ENCODE measurements at regions not wholly inside any gene's neighbourhood (a gene's known extent, or its start where the extent isn't known, plus 50 kb on each side); places are given as distances from the start of the nearest gene placed in this dataset.

- no peaks in the 10 kb centered on the region for H3K4me1 ChIP-seq (ENCODE audit: insufficient read depth, low read length, poor library complexity, severe bottlenecking)
- CTCF ChIA-PET (ENCODE audit: unreplicated experiment) = no interaction called here
- H3K79me2 ChIP-seq (ENCODE audit: insufficient read depth, low read depth, low read length) = no peaks in the 10 kb centered on the region
- TF ChIP-seq EZH2phosphoT487 (IDR thresholded peaks at IDR 0.05; ENCODE audit: borderline replicate concordance, low read depth, low read length) (no peak), CTCF (conservative IDR thresholded peaks at IDR 0.05; ENCODE audit: low read length) (no peak)
- POLR2A ChIA-PET = no interaction called here
- H3K36me3 ChIP-seq (ENCODE audit: insufficient read depth, low read length) = no peaks in the 10 kb centered on the region
- no peak overlapping the region for H2AFZ ChIP-seq (ENCODE audit: low read length)
- no peaks in the 10 kb centered on the region for H4K20me1 ChIP-seq (ENCODE audit: insufficient read depth, low read length)
- DNase-seq (ENCODE audit: low spot score) = no peak
- H3K4me3 ChIP-seq (ENCODE audit: low read depth, low read length, poor library complexity, severe bottlenecking) = no peak overlapping the region
- H3K9me2 ChIP-seq (ENCODE audit: insufficient read depth, low read length) = no peaks in the 10 kb centered on the region
- no peaks in the 10 kb centered on the region for H3K9me3 ChIP-seq (ENCODE audit: low read length)
- H3K4me2 ChIP-seq (ENCODE audit: low read length) = no peak overlapping the region
- no TSS peak for BruUV-seq (replicated peaks)
- H3K27ac ChIP-seq (ENCODE audit: low read depth, low read length, poor library complexity, severe bottlenecking) = no peak overlapping the region
- intact Hi-C loops (cut with micrococcal nuclease; ENCODE audit: unreplicated experiment) = no loop called here
Measured at GRCh38 chr10:113292743-113293142, 260.1 kb upstream of the HABP2 start.

DNA sequence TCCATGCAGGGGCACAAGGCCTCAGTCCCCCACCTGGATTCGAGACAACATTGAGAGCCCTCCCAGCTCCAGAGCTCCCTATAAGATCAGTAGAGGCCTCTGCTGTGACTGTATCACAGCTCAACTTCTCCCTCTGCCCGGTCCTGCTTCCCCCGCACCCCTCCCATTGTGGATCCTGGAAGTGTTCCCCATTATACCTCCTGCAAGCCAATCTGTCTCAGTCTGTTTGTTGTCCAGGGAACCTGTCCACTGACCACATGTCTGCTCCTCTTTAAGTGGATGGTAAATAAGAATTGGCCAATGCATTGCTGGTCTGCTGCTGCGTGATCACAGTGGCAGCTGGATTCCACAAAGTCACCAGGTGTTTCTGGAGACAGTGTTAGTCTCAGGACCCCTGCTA lies 259.7 kb upstream of the HABP2 start:
- Histone ChIP-seq H3K36me3 (ENCODE audit: insufficient read depth, low read length) (no peaks in the 10 kb centered on the region), H3K9me2 (ENCODE audit: insufficient read depth, low read length) (no peaks in the 10 kb centered on the region)

DNA sequence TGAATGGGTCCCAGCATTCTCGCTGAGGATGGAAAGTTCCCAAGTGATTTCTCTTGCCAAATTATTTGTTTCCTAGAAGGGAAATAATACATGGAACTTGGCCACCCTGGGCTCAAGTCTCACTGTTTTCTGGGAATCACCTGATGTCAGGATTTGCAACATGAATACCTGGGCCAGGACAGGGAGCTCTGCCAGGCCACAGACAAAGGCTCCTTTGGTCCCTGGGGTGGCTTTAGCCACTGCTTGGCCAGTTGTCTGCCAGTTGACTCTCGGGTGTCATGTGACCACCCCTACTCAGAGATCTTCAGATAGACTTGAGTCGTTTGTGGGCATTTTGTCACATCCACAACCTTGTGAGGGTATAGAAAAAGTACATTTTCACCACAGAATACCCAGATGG lies 258.0 kb upstream of the HABP2 start:
- DNase-seq (ENCODE audit: low spot score) = no peak
- Histone ChIP-seq H3K4me3 (ENCODE audit: low read depth, low read length, poor library complexity, severe bottlenecking) (no peak overlapping the region), H3K79me2 (ENCODE audit: insufficient read depth, low read depth, low read length) (no peaks in the 10 kb centered on the region), H3K36me3 (ENCODE audit: insufficient read depth, low read length) (no peaks in the 10 kb centered on the region), H2AFZ (ENCODE audit: low read length) (no peak overlapping the region), H3K9me3 (ENCODE audit: low read length) (no peaks in the 10 kb centered on the region), H3K27ac (ENCODE audit: low read depth, low read length, poor library complexity, severe bottlenecking) (no peak overlapping the region), H4K20me1 (ENCODE audit: insufficient read depth, low read length) (no peaks in the 10 kb centered on the region), H3K9me2 (ENCODE audit: insufficient read depth, low read length) (no peaks in the 10 kb centered on the region), H3K4me2 (ENCODE audit: low read length) (no peak overlapping the region), H3K4me1 (ENCODE audit: insufficient read depth, low read length, poor library complexity, severe bottlenecking) (no peaks in the 10 kb centered on the region)
- POLR2A ChIA-PET = no interaction called here
- TF ChIP-seq EZH2phosphoT487 (IDR thresholded peaks at IDR 0.05; ENCODE audit: borderline replicate concordance, low read depth, low read length) (no peak), CTCF (conservative IDR thresholded peaks at IDR 0.05; ENCODE audit: low read length) (no peak)
- intact Hi-C loops (cut with micrococcal nuclease; ENCODE audit: unreplicated experiment) = no loop called here
- CTCF ChIA-PET (ENCODE audit: unreplicated experiment) = no interaction called here
- BruUV-seq (replicated peaks) = no TSS peak

More for the DNA sequence above, 259.7 kb upstream of the HABP2 start:
- intact Hi-C loops (cut with micrococcal nuclease; ENCODE audit: unreplicated experiment) = no loop called here
- BruUV-seq (replicated peaks) = no TSS peak
- H4K20me1 ChIP-seq (ENCODE audit: insufficient read depth, low read length) = no peaks in the 10 kb centered on the region
- no peak for TF ChIP-seq CTCF (conservative IDR thresholded peaks at IDR 0.05; ENCODE audit: low read length)
- no peak for TF ChIP-seq EZH2phosphoT487 (IDR thresholded peaks at IDR 0.05; ENCODE audit: borderline replicate concordance, low read depth, low read length)
- no peak overlapping the region for H3K4me3 ChIP-seq (ENCODE audit: low read depth, low read length, poor library complexity, severe bottlenecking)
- H3K4me1 ChIP-seq (ENCODE audit: insufficient read depth, low read length, poor library complexity, severe bottlenecking) = no peaks in the 10 kb centered on the region
- no peaks in the 10 kb centered on the region for H3K79me2 ChIP-seq (ENCODE audit: insufficient read depth, low read depth, low read length)
- no peak overlapping the region for H3K4me2 ChIP-seq (ENCODE audit: low read length)
- ChIA-PET CTCF (ENCODE audit: unreplicated experiment) (no interaction called here), POLR2A (no interaction called here)
- no peak overlapping the region for H2AFZ ChIP-seq (ENCODE audit: low read length)
- no peak for DNase-seq (ENCODE audit: low spot score)
- H3K27ac ChIP-seq (ENCODE audit: low read depth, low read length, poor library complexity, severe bottlenecking) = no peak overlapping the region
- H3K9me3 ChIP-seq (ENCODE audit: low read length) = no peaks in the 10 kb centered on the region
